Lower leg skin (tissue), 4 donors: ENCODE measurements at regions not wholly inside any gene's neighbourhood (a gene's known extent, or its start where the extent isn't known, plus 50 kb on each side); places are given as distances from the start of the nearest gene placed in this dataset.
"Not testable (repeated sequence)": the region's sequence is repeated elsewhere in the genome, so short reads cannot be mapped to it uniquely, and the experiment has no call there.

Source experiments
- DNase-seq, 2 donors: peaks; one replicate each; pipeline ENCODE4 v3.0.0-alpha.2; 2019; ENCODE audit warnings: low spot score in 2 of 2
- H3K4me3 ChIP-seq: fragments of 200-600 bp; sonication (generic); 2 replicates; pipeline ENCODE4 v1.5.1; 2017; ENCODE audit warnings: mild to moderate bottlenecking, low read depth; ENCODE audit not compliant: poor library complexity, severe bottlenecking
- CTCF ChIP-seq, 3 donors: fragments of 450-650 bp; IDR thresholded peaks; one replicate each; pipeline ENCODE4 v1.5.1; 2016; ENCODE audit warnings: antibody characterized with exemption in 3 of 3, mild to moderate bottlenecking in 3 of 3, moderate library complexity in 2 of 3
- POLR2A ChIP-seq, 2 donors: fragments of 450-650 bp; IDR thresholded peaks; one replicate each; pipeline ENCODE4 v1.6.1; 2016 to 2017; ENCODE audit warnings: antibody characterized with exemption in 2 of 2, mild to moderate bottlenecking in 1 of 2, moderate library complexity in 1 of 2
- WGBS, 2 donors: methylation state at CpG; one replicate each; pipeline ENCODE4 v1.1.5; 2018; 5-methylcytosine and 5-hydroxymethylcytosine counted together
- intact Hi-C: fragments of 100-400 bp; cut with DNase I; formaldehyde crosslinking; loops from one replicate; pipeline ENCODE4 v1.15.0; 2023; ENCODE audit warnings: low total_unique reads

- TF ChIP-seq CTCF (IDR thresholded peaks at IDR 0.05) (no peak), POLR2A (IDR thresholded peaks at IDR 0.05) (no peak)
- DNase-seq, result no peak
- WGBS, 2 donors, result 5 to 6% methylated on average over 56 to 58 of the region's 58 CpGs
Observed at GRCh38 chr1:147072482-147073432, 99.5 kb downstream of the PRKAB2 start.

GRCh38 chr1:147071142-147071541, 101.1 kb downstream of the PRKAB2 start:
- H3K4me3 ChIP-seq, result no peak overlapping the region
- WGBS, 2 donors, result 96 to 100% methylated on average over 1 of the region's 1 CpG
- no peak for DNase-seq
- no peak for TF ChIP-seq CTCF (IDR thresholded peaks at IDR 0.05)
- no peak for TF ChIP-seq POLR2A (IDR thresholded peaks at IDR 0.05)
- intact Hi-C loops, result no loop called here

More at GRCh38 chr1:147072482-147073432, 99.5 kb downstream of the PRKAB2 start:
- intact Hi-C loops, result no loop called here
- H3K4me3 ChIP-seq, result no peak overlapping the region

GRCh38 chr1:147062956-147063355, 109.3 kb downstream of the PRKAB2 start:
- DNase-seq, result no peak
- 68 to 71% methylated on average over 2 of the region's 2 CpGs for WGBS, 2 donors
- TF ChIP-seq POLR2A (IDR thresholded peaks at IDR 0.05) (no peak), CTCF (IDR thresholded peaks at IDR 0.05) (no peak)
- intact Hi-C loops, result no loop called here
- H3K4me3 ChIP-seq, result no peak overlapping the region

- intact Hi-C loops, DNase-seq, H3K4me3 ChIP-seq: not testable (repeated sequence)
- WGBS, 2 donors, result 94 to 95% methylated on average over 17 to 18 of the region's 21 CpGs
Observed at GRCh38 chr1:147061880-147062279, 110.4 kb downstream of the PRKAB2 start.

- intact Hi-C loops, result no loop called here
- 64 to 81% methylated on average over 5 of the region's 5 CpGs for WGBS, 2 donors
- no peak for TF ChIP-seq CTCF (IDR thresholded peaks at IDR 0.05)
- TF ChIP-seq POLR2A (IDR thresholded peaks at IDR 0.05), result no peak
- no peak overlapping the region for H3K4me3 ChIP-seq
- DNase-seq, result no peak
Observed at GRCh38 chr1:147053269-147053668, 115.1 kb downstream of the NBPF12 start.

GRCh38 chr1:147052677-147053076, 114.6 kb downstream of the NBPF12 start:
- WGBS, 2 donors, result 76 to 83% methylated on average over 5 of the region's 5 CpGs
- TF ChIP-seq CTCF (IDR thresholded peaks at IDR 0.05), result no peak
- TF ChIP-seq POLR2A (IDR thresholded peaks at IDR 0.05), result no peak
- H3K4me3 ChIP-seq, result no peak overlapping the region
- DNase-seq, result no peak
- intact Hi-C loops, result no loop called here
